ENCODE measurements at regions not wholly inside any gene's neighbourhood (a gene's known extent, or its start where the extent isn't known, plus 50 kb on each side); places are given as distances from the start of the nearest gene placed in this dataset.
"Not testable (repeated sequence)": the region's sequence is repeated elsewhere in the genome, so short reads cannot be mapped to it uniquely, and the experiment has no call there.

GRCh38 chr10:71081229-71081560 is 131.2 kb upstream of the UNC5B start:
- DNase-seq: no peak

GRCh38 chr10:71081912-71082311 is 130.5 kb upstream of the UNC5B start:
- no peak for DNase-seq

GRCh38 chr10:71082960-71083715 is 129.2 kb upstream of the UNC5B start:
- DNase-seq: no peak

GRCh38 chr10:71083716-71083975 is 128.7 kb upstream of the UNC5B start:
- DNase-seq: no peak

GRCh38 chr10:71084061-71084817 is 128.1 kb upstream of the UNC5B start:
- no peak for DNase-seq

GRCh38 chr10:71084818-71085126 is 127.6 kb upstream of the UNC5B start:
- DNase-seq: no peak

- no peak for DNase-seq
Measured at GRCh38 chr10:71085689-71086438, 126.5 kb upstream of the UNC5B start.

- no peak for DNase-seq
Measured at GRCh38 chr10:71086439-71087080, 125.8 kb upstream of the UNC5B start.

GRCh38 chr10:71087622-71088021 is 124.7 kb upstream of the UNC5B start:
- DNase-seq: no peak

GRCh38 chr10:71088054-71088453 is 124.3 kb upstream of the UNC5B start:
- DNase-seq: no peak

- not testable (repeated sequence) for DNase-seq
Measured at GRCh38 chr10:71088578-71088977, 123.8 kb upstream of the UNC5B start.

- DNase-seq: no peak
Measured at GRCh38 chr10:71089162-71089561, 123.2 kb upstream of the UNC5B start.

GRCh38 chr10:71090330-71090729 is 122.0 kb upstream of the UNC5B start:
- no peak for DNase-seq

GRCh38 chr10:71090801-71091200 is 121.6 kb upstream of the UNC5B start:
- no peak for DNase-seq

GRCh38 chr10:71092812-71093401 is 119.5 kb upstream of the UNC5B start:
- no peak for DNase-seq

GRCh38 chr10:71093531-71093930 is 118.8 kb upstream of the UNC5B start:
- DNase-seq: no peak

- DNase-seq: no peak
Measured at GRCh38 chr10:71094712-71095390, 117.5 kb upstream of the UNC5B start.

- DNase-seq: no peak
Measured at GRCh38 chr10:71099731-71100361, 112.5 kb upstream of the UNC5B start.

GRCh38 chr10:71103961-71104360 is 108.4 kb upstream of the UNC5B start:
- DNase-seq: no peak

- not testable (repeated sequence) for DNase-seq
Measured at GRCh38 chr10:71106151-71106550, 106.2 kb upstream of the UNC5B start.

- DNase-seq: not testable (repeated sequence)
Measured at GRCh38 chr10:71107117-71107516, 105.3 kb upstream of the UNC5B start.
